Gastrocnemius medialis (tissue), 4 donors: ENCODE measurements at regions not wholly inside any gene's neighbourhood (a gene's known extent, or its start where the extent isn't known, plus 50 kb on each side); places are given as distances from the start of the nearest gene placed in this dataset.

ENCODE experiments used
- POLR2A ChIP-seq, 2 donors: fragments of 450-650 bp; IDR thresholded peaks; one replicate each; pipeline ENCODE4 v1.6.1; 2017; ENCODE audit warnings: antibody characterized with exemption in 2 of 2, mild to moderate bottlenecking in 2 of 2, moderate library complexity in 2 of 2
- TF ChIP-seq, protein P1 (sequence below), 5 experiments: fragments of 450-650 bp in 3 of 5; fragments of 200-600 bp in 2 of 5; sonication (generic) in 2 of 5; IDR thresholded peaks in 4 of 5; conservative IDR thresholded peaks in 1 of 5; 1 replicate in 4 of 5; 2 replicates in 1 of 5; pipeline ENCODE4 v1.5.1; 2016 to 2019; ENCODE audit warnings: antibody characterized with exemption in 5 of 5, mild to moderate bottlenecking in 3 of 5, moderate library complexity in 3 of 5

DNA sequence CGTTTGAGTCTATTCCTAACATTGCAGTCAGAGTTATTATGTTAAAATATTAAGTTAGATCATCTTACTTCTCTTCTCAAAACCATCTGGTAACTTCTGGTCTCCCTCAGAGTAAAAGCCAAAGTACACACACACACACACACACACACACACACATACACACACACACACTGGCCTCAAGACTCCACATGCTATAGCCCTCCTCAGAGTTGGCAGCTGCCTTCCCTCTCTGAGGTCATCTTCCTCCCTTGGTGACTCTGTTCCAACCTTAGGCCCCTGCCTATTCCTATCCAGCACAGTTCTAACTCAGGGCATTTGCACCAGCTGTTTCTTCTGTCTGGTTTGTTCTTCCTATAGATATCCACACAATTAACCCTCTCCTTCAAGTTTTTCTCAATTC is 272.0 kb upstream of the SESN3 start:
- TF ChIP-seq, protein P1, sequence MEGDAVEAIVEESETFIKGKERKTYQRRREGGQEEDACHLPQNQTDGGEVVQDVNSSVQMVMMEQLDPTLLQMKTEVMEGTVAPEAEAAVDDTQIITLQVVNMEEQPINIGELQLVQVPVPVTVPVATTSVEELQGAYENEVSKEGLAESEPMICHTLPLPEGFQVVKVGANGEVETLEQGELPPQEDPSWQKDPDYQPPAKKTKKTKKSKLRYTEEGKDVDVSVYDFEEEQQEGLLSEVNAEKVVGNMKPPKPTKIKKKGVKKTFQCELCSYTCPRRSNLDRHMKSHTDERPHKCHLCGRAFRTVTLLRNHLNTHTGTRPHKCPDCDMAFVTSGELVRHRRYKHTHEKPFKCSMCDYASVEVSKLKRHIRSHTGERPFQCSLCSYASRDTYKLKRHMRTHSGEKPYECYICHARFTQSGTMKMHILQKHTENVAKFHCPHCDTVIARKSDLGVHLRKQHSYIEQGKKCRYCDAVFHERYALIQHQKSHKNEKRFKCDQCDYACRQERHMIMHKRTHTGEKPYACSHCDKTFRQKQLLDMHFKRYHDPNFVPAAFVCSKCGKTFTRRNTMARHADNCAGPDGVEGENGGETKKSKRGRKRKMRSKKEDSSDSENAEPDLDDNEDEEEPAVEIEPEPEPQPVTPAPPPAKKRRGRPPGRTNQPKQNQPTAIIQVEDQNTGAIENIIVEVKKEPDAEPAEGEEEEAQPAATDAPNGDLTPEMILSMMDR (IDR thresholded peaks at IDR 0.05 in 4 of 5, conservative IDR thresholded peaks at IDR 0.05 in 1 of 5) = no peak
- TF ChIP-seq POLR2A (IDR thresholded peaks at IDR 0.05) = no peak
